HCT116 (cell line): ENCODE measurements at regions not wholly inside any gene's neighbourhood (a gene's known extent, or its start where the extent isn't known, plus 50 kb on each side); places are given as distances from the start of the nearest gene placed in this dataset.

Source experiments
- ATAC-seq: fragments of 200-7000 bp; cut with Tn5 transposase; 2 replicates; pipeline ENCODE4 v1.9.1; 2020; ENCODE audit warnings: mild to moderate bottlenecking, moderate library complexity
- BruUV-seq: library from RNA; stranded (reverse); fragments of 400-500 nt; replicated peaks from 2 replicates; lab custom pipeline; 2021; lab: Mats Ljungman, UMichigan
- CTCF ChIA-PET: fragments of 300-600 bp; sonication (Branson Sonifier 250); formaldehyde crosslinking; loops from one replicate; lab custom pipeline; 2021; ENCODE audit warnings: antibody characterized with exemption; lab: Charles Lee
- POLR2A ChIA-PET: fragments of 300-600, 350-600 bp; sonication (Branson Sonifier 250); formaldehyde crosslinking; loops from one replicate; lab custom pipeline; 2021; ENCODE audit warnings: antibody characterized with exemption; lab: Charles Lee
- RAD21 ChIA-PET, 2 experiments: fragments of 300-600 bp; sonication (Branson Sonifier 250); formaldehyde crosslinking; loops; one replicate each; lab custom pipeline; 2023; ENCODE audit warnings: low total read pairs in 2 of 2; ENCODE audit not compliant: uncharacterized antibody in 2 of 2, unreplicated experiment in 2 of 2, low non-redundant PET in 1 of 2; lab: Charles Lee
- DNase-seq: peaks from one replicate; pipeline ENCODE4 v3.0.0-alpha.2; 2010; ENCODE audit warnings: low read depth, low spot score
- H2AFZ ChIP-seq: fragments of 200-600 bp; shearing (Covaris generic), sonication (generic); 2 replicates; pipeline ENCODE4 v1.6.1; 2017; ENCODE audit warnings: low read depth, mixed run types, mixed read lengths, antibody characterized with exemption, low read length; ENCODE audit not compliant: poor library complexity, severe bottlenecking
- H3K27ac ChIP-seq: 2 replicates; pipeline ENCODE4 v1.5.1; 2012; ENCODE audit warnings: low read depth, low read length
- H3K27me3 ChIP-seq: fragments of 200-600 bp; sonication (generic); 2 replicates; pipeline ENCODE4 v1.6.1; 2016; ENCODE audit warnings: mixed run types, low read length, mixed read lengths; ENCODE audit not compliant: insufficient read depth
- H3K36me3 ChIP-seq, 2 experiments: fragments of 200-500 bp in 1 of 2; fragments of 200-600 bp in 1 of 2; sonication (Bioruptor generic) in 1 of 2; sonication (generic) in 1 of 2; 2 replicates each; pipeline versions ENCODE4 v1.5.1 to v1.6.1; 2014 to 2016; ENCODE audit warnings: low read length in 2 of 2, inconsistent platforms in 1 of 2, mixed read lengths in 1 of 2, mixed run types in 1 of 2; ENCODE audit not compliant: insufficient read depth in 2 of 2, control insufficient read depth in 1 of 2
- H3K4me1 ChIP-seq, 2 experiments: fragments of 200-600 bp in 1 of 2; sonication (generic) in 1 of 2; 2 replicates each; pipeline versions ENCODE4 v1.5.1 to v1.6.1; 2012 to 2017; ENCODE audit warnings: low read length in 2 of 2, inconsistent platforms in 1 of 2, mild to moderate bottlenecking in 1 of 2, mixed read lengths in 1 of 2, mixed run types in 1 of 2, moderate library complexity in 1 of 2; ENCODE audit not compliant: insufficient read depth in 2 of 2, control insufficient read depth in 1 of 2
- H3K4me2 ChIP-seq: fragments of 200-600 bp; sonication (generic); 2 replicates; pipeline ENCODE4 v1.6.1; 2017; ENCODE audit warnings: mixed run types, low read length, mixed read lengths
- H3K4me3 ChIP-seq, 2 experiments: fragments of 200-600 bp in 1 of 2; sonication (generic) in 1 of 2; replicated peaks in 1 of 2; 2 replicates each; pipeline ENCODE4 v1.5.1; 2011 to 2016; ENCODE audit warnings: low read length in 2 of 2, control low read depth in 1 of 2, low read depth in 1 of 2, mild to moderate bottlenecking in 1 of 2, mixed read lengths in 1 of 2, mixed run types in 1 of 2
- H3K79me2 ChIP-seq: fragments of 200-600 bp; sonication (generic); 2 replicates; pipeline ENCODE4 v1.6.1; 2017; ENCODE audit warnings: mild to moderate bottlenecking, mixed run types, low read length, moderate library complexity, mixed read lengths; ENCODE audit not compliant: insufficient read depth
- H3K9ac ChIP-seq: fragments of 200-600 bp; sonication (generic); 2 replicates; pipeline ENCODE4 v1.6.1; 2016; ENCODE audit warnings: low read length, mixed read lengths
- H3K9me2 ChIP-seq: fragments of 200-600 bp; sonication (generic), shearing (Covaris generic); 2 replicates; pipeline ENCODE4 v1.6.1; 2017; ENCODE audit warnings: mixed run types, mild to moderate bottlenecking, moderate library complexity; ENCODE audit not compliant: insufficient read depth
- H3K9me3 ChIP-seq, 2 experiments: fragments of 200-500 bp in 1 of 2; fragments of 200-600 bp in 1 of 2; sonication (Bioruptor generic) in 1 of 2; sonication (generic) in 1 of 2; 2 replicates each; pipeline ENCODE4 v1.6.1; 2014 to 2017; ENCODE audit warnings: low read length in 2 of 2, mixed read lengths in 2 of 2, inconsistent platforms in 1 of 2, low read depth in 1 of 2, mild to moderate bottlenecking in 1 of 2, mixed run types in 1 of 2, moderate library complexity in 1 of 2; ENCODE audit not compliant: control insufficient read depth in 1 of 2, insufficient read depth in 1 of 2
- H4K20me1 ChIP-seq: fragments of 200-600 bp; sonication (generic), shearing (Covaris generic); 2 replicates; pipeline ENCODE4 v1.6.1; 2017; ENCODE audit warnings: mixed run types, mild to moderate bottlenecking, moderate library complexity; ENCODE audit not compliant: insufficient read depth
- ATF3 ChIP-seq: IDR thresholded peaks from 2 replicates; pipeline ENCODE4 v1.6.1; 2012
- CBX3 ChIP-seq: IDR thresholded peaks from 2 replicates; pipeline ENCODE4 v1.6.1; 2012; ENCODE audit warnings: low read depth
- CTCF ChIP-seq, 3 experiments: fragments of 200-600 bp in 1 of 3; sonication (generic) in 1 of 3; IDR thresholded peaks in 2 of 3; conservative IDR thresholded peaks in 1 of 3; 2 replicates each; pipeline ENCODE4 v1.5.1; 2012 to 2017; ENCODE audit warnings: low read depth in 2 of 3, low read length in 2 of 3, antibody characterized with exemption in 1 of 3, borderline replicate concordance in 1 of 3, control low read depth in 1 of 3, mild to moderate bottlenecking in 1 of 3, mixed read lengths in 1 of 3, mixed run types in 1 of 3, moderate library complexity in 1 of 3; ENCODE audit not compliant: insufficient read depth in 1 of 3
- EZH2 ChIP-seq: fragments of 200-600 bp; sonication (generic); IDR thresholded peaks from 2 replicates; pipeline ENCODE4 v1.6.1; 2017; ENCODE audit warnings: antibody characterized with exemption, mixed run types
- EZH2phosphoT487 ChIP-seq: fragments of 200-600 bp; IDR thresholded peaks from 2 replicates; pipeline ENCODE4 v1.6.1; 2018; ENCODE audit warnings: antibody characterized with exemption, borderline replicate concordance
- FOSL1 ChIP-seq: IDR thresholded peaks from 2 replicates; pipeline ENCODE4 v1.6.1; 2012; ENCODE audit warnings: low read depth
- JUND ChIP-seq: IDR thresholded peaks from 2 replicates; pipeline ENCODE4 v1.6.1; 2012
- POLR2A ChIP-seq: IDR thresholded peaks from 2 replicates; pipeline ENCODE4 v1.7.0; 2011; ENCODE audit warnings: borderline replicate concordance; ENCODE audit not compliant: insufficient read depth, insufficient read length; ENCODE audit errors: extremely low read depth
- POLR2AphosphoS5 ChIP-seq: IDR thresholded peaks from 2 replicates; pipeline ENCODE4 v1.6.1; 2011; ENCODE audit warnings: mild to moderate bottlenecking, low read depth, low read length, moderate library complexity
- REST ChIP-seq: IDR thresholded peaks from 2 replicates; pipeline ENCODE4 v1.6.1; 2012; ENCODE audit warnings: low read depth
- SP1 ChIP-seq: IDR thresholded peaks from 2 replicates; pipeline ENCODE4 v1.6.1; 2012; ENCODE audit warnings: low read depth
- SRF ChIP-seq: IDR thresholded peaks from 2 replicates; pipeline ENCODE4 v1.6.1; 2012; ENCODE audit warnings: low read depth
- YY1 ChIP-seq: IDR thresholded peaks from 2 replicates; pipeline ENCODE4 v1.6.1; 2011; ENCODE audit warnings: low read length, low read depth, moderate library complexity, mild to moderate bottlenecking; ENCODE audit not compliant: insufficient replicate concordance; ENCODE audit errors: extremely low read depth
- ZBTB33 ChIP-seq: IDR thresholded peaks from 2 replicates; pipeline ENCODE4 v1.6.1; 2011; ENCODE audit warnings: mild to moderate bottlenecking, low read length, moderate library complexity; ENCODE audit not compliant: insufficient replicate concordance; ENCODE audit errors: extremely low read depth
- intact Hi-C: fragments of 100-400 bp; cut with micrococcal nuclease; formaldehyde crosslinking; loops from 2 replicates; pipeline ENCODE4 v1.10.0; 2022

DNA sequence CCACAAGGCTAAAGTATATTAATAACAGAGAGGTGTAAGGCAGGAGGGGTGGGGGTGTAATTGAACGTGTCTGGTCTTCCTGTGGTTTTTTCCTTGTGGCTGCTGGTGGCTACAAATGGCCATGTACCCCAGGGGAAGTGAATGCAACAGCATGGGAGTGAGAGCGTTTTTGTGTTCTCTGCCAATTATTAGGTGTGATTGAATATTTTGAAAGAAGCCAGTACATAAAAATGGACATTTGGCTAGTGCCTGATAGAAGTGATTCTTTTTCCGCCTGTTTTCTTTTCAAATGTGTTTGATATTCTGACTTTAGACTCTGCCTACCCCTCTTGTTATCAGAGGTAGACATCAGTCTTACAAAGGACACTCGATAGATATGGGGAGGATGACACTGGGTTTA is 141.3 kb downstream of the PRL start:
- Histone ChIP-seq H3K9me2 (no peaks in the 10 kb centered on the region), H4K20me1 (no peaks in the 10 kb centered on the region), H3K4me2 (no peak overlapping the region), H3K4me1 (no peaks in the 10 kb centered on the region), H3K27me3 (no peaks in the 10 kb centered on the region), H3K27ac (no peak overlapping the region), H3K79me2 (no peaks in the 10 kb centered on the region), H3K9me3 (no peaks in the 10 kb centered on the region), H3K36me3 (no peaks in the 10 kb centered on the region), H3K9ac (no peak overlapping the region), H3K4me3 (no peak overlapping the region), H2AFZ (no peak overlapping the region)
- ATAC-seq (no peak), DNase-seq (no peak)
- intact Hi-C loops = no loop called here
- TF ChIP-seq JUND (no peak), EZH2phosphoT487 (no peak), FOSL1 (no peak), POLR2AphosphoS5 (no peak), EZH2 (no peak), REST (no peak), ZBTB33 (no peak), SRF (no peak), CBX3 (no peak), POLR2A (no peak), CTCF (IDR thresholded peaks at IDR 0.05 in 2 of 3, conservative IDR thresholded peaks at IDR 0.05 in 1 of 3; ENCODE audit: borderline replicate concordance in 1 of 3, insufficient read depth in 1 of 3, low read depth in 2 of 3, low read length in 2 of 3) (no peak), SP1 (no peak), ATF3 (no peak), YY1 (no peak)
- ChIA-PET RAD21 (no interaction called here), CTCF (no interaction called here), POLR2A (no interaction called here)
- BruUV-seq = no TSS peak
